SK-N-SH treated with all-trans-retinoic acid at 6 μM for 48 hours (cell line): ENCODE measurements at regions not wholly inside any gene's neighbourhood (a gene's known extent, or its start where the extent isn't known, plus 50 kb on each side); places are given as distances from the start of the nearest gene placed in this dataset.

Experiments
- ARNTL ChIP-seq: fragments of 450-650 bp; formaldehyde crosslinking; IDR thresholded peaks from 2 replicates; pipeline ENCODE4 v1.5.0; 2020; ENCODE audit warnings: low read depth, mild to moderate bottlenecking, moderate library complexity, borderline replicate concordance
- CREB5 ChIP-seq: fragments of 250-450 bp; sonication (Bioruptor Pico); IDR thresholded peaks from 2 replicates; pipeline ENCODE4 v1.5.1; 2020; ENCODE audit warnings: low read depth, mild to moderate bottlenecking, moderate library complexity
- CSRNP3 ChIP-seq: fragments of 250-450 bp; sonication (Bioruptor Pico); IDR thresholded peaks from 2 replicates; pipeline ENCODE4 v1.5.1; 2021; ENCODE audit warnings: mild to moderate bottlenecking, moderate library complexity
- ESRRG ChIP-seq: fragments of 250-450 bp; sonication (Bioruptor Pico); IDR thresholded peaks from 2 replicates; pipeline ENCODE4 v1.6.1; 2021; ENCODE audit warnings: mild to moderate bottlenecking
- ISL1 ChIP-seq: fragments of 250-450 bp; sonication (Bioruptor Pico); IDR thresholded peaks from 2 replicates; pipeline ENCODE4 v2.1.2; 2022; ENCODE audit warnings: mild to moderate bottlenecking, moderate library complexity
- PATZ1 ChIP-seq: fragments of 250-450 bp; sonication (Bioruptor Pico); IDR thresholded peaks from 2 replicates; pipeline ENCODE4 v1.8.0; 2020; ENCODE audit warnings: mild to moderate bottlenecking, moderate library complexity, borderline replicate concordance
- TSHZ2 ChIP-seq: fragments of 250-450 bp; sonication (Bioruptor Pico); IDR thresholded peaks from 2 replicates; pipeline ENCODE4 v1.5.0; 2020; ENCODE audit warnings: mild to moderate bottlenecking, moderate library complexity
- ZNF70 ChIP-seq: fragments of 450-650 bp; formaldehyde crosslinking; IDR thresholded peaks from 2 replicates; pipeline ENCODE4 v1.5.0; 2020; ENCODE audit warnings: mild to moderate bottlenecking, moderate library complexity

DNA sequence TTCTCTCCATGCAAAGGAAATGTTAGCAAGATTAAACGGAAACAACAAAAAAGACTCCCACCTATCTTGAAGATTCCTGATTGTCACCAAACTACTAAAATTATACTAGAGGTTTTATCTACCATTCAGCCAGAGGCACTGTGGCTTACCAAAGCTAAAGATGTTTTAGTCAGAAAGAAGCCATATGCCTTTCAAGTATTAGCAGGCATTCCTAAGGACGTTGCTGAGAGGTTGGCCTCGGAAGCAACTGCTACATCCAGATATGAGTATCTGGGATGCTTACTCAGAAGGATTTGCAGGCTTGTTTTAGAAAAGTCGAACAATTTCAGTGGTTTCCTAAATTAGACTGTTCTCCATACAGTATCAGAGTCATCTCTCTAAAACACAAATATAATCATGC lies 88.3 kb upstream of the UBE2E3 start:
- TF ChIP-seq ISL1 (CRISPR knock-in tag) (no peak), TSHZ2 (CRISPR knock-in tag) (no peak), ESRRG (CRISPR knock-in tag) (no peak), CSRNP3 (CRISPR knock-in tag) (no peak), PATZ1 (CRISPR knock-in tag) (no peak), ZNF70 (CRISPR knock-in tag) (no peak), CREB5 (no peak), ARNTL (CRISPR knock-in tag) (no peak)
